ENCODE measurements at regions not wholly inside any gene's neighbourhood (a gene's known extent, or its start where the extent isn't known, plus 50 kb on each side); places are given as distances from the start of the nearest gene placed in this dataset.

- H3K79me2 ChIP-seq (replicated peaks; ENCODE audit: insufficient read depth), result no peaks in the 10 kb centered on the region
- no peak for TF ChIP-seq STAT1 (IDR thresholded peaks at IDR 0.05; ENCODE audit: unreplicated experiment)
- Mint-ChIP-seq H3K27me3 (ENCODE audit: insufficient read depth, low read depth, poor library complexity) (no peaks in the 10 kb centered on the region), H3K4me1 (no peaks in the 10 kb centered on the region), H3K36me3 (ENCODE audit: low read depth) (no peaks in the 10 kb centered on the region), H3K9me3 (no peaks in the 10 kb centered on the region), H3K4me3 (no peak overlapping the region), H3K27ac (no peak overlapping the region)
- ATAC-seq (no peak), DNase-seq (ENCODE audit: low spot score) (no peak)
- no peak overlapping the region for H3K27ac ChIP-seq (ENCODE audit: low read depth)
- no peak overlapping the region for H3K4me3 ChIP-seq
- H2AFZ ChIP-seq, result no peak overlapping the region
- no peaks in the 10 kb centered on the region for H3K4me1 ChIP-seq (ENCODE audit: insufficient read depth)
- no peaks in the 10 kb centered on the region for H3F3A ChIP-seq (replicated peaks; ENCODE audit: low read depth)
- H3K36me3 ChIP-seq (ENCODE audit: insufficient read depth), result no peaks in the 10 kb centered on the region
- no peak overlapping the region for H3K4me2 ChIP-seq
- no peaks in the 10 kb centered on the region for H4K20me1 ChIP-seq (replicated peaks; ENCODE audit: insufficient read depth)
- H3K27me3 ChIP-seq (ENCODE audit: insufficient read depth), result no peaks in the 10 kb centered on the region
- no peaks in the 10 kb centered on the region for H3K9me2 ChIP-seq (ENCODE audit: insufficient read depth)
Measured at GRCh38 chr18:40366521-40366920, 1588.5 kb upstream of the PIK3C3 start.

GRCh38 chr18:40365526-40365925, 1589.5 kb upstream of the PIK3C3 start:
- H3K27me3 Mint-ChIP-seq (ENCODE audit: insufficient read depth, low read depth, poor library complexity), result no peaks in the 10 kb centered on the region
- no peak overlapping the region for H3K4me2 ChIP-seq
- no peak overlapping the region for H2AFZ ChIP-seq
- H3K9me3 Mint-ChIP-seq, result no peaks in the 10 kb centered on the region
- H3K4me3 ChIP-seq, result no peak overlapping the region
- DNase-seq (ENCODE audit: low spot score) (no peak), ATAC-seq (no peak)
- no peak overlapping the region for H3K4me3 Mint-ChIP-seq
- H3K9me2 ChIP-seq (ENCODE audit: insufficient read depth), result no peaks in the 10 kb centered on the region
- H3K27ac ChIP-seq (ENCODE audit: low read depth), result no peak overlapping the region
- H4K20me1 ChIP-seq (replicated peaks; ENCODE audit: insufficient read depth), result no peaks in the 10 kb centered on the region
- no peaks in the 10 kb centered on the region for H3F3A ChIP-seq (replicated peaks; ENCODE audit: low read depth)
- no peaks in the 10 kb centered on the region for H3K27me3 ChIP-seq (ENCODE audit: insufficient read depth)
- no peaks in the 10 kb centered on the region for H3K36me3 Mint-ChIP-seq (ENCODE audit: low read depth)
- no peak overlapping the region for H3K27ac Mint-ChIP-seq
- H3K4me1 ChIP-seq (ENCODE audit: insufficient read depth), result no peaks in the 10 kb centered on the region
- no peaks in the 10 kb centered on the region for H3K36me3 ChIP-seq (ENCODE audit: insufficient read depth)
- H3K4me1 Mint-ChIP-seq, result no peaks in the 10 kb centered on the region; the same call in 2 of the 3 replicates
- H3K79me2 ChIP-seq (replicated peaks; ENCODE audit: insufficient read depth), result no peaks in the 10 kb centered on the region
- TF ChIP-seq EZH2phosphoT487 (IDR thresholded peaks at IDR 0.05; ENCODE audit: unreplicated experiment) (no peak), JUNB (IDR thresholded peaks at IDR 0.05; ENCODE audit: unreplicated experiment) (no peak), STAT1 (IDR thresholded peaks at IDR 0.05; ENCODE audit: unreplicated experiment) (no peak), CTCF (conservative IDR thresholded peaks at IDR 0.05; ENCODE audit: low read depth in 2 of 2) (no peak), EZH2 (IDR thresholded peaks at IDR 0.05; ENCODE audit: low read depth, unreplicated experiment) (no peak), ETS1 (IDR thresholded peaks at IDR 0.05) (no peak), ZNF331 (CRISPR knock-in tag; IDR thresholded peaks at IDR 0.05; ENCODE audit: low read depth) (no peak), POLR2AphosphoS5 (IDR thresholded peaks at IDR 0.05; ENCODE audit: low read depth) (no peak), CREB1 (CRISPR knock-in tag; IDR thresholded peaks at IDR 0.05; ENCODE audit: low read depth) (no peak), ZNF114 (CRISPR knock-in tag; IDR thresholded peaks at IDR 0.05) (no peak), REST (IDR thresholded peaks at IDR 0.05; ENCODE audit: unreplicated experiment) (no peak)

Measured in GM23338 (cell line).